Vagina (tissue), 2 donors: ENCODE measurements at regions not wholly inside any gene's neighbourhood (a gene's known extent, or its start where the extent isn't known, plus 50 kb on each side); places are given as distances from the start of the nearest gene placed in this dataset.
A peak's percentile ranks its signal among the peaks of the same experiment; 100 is the strongest.

Source experiments
- DNase-seq, 2 donors: peaks; one replicate each; pipeline ENCODE4 v3.0.0-alpha.2; 2017; ENCODE audit errors: extremely low spot score in 2 of 2
- H3K27ac ChIP-seq: fragments of 200-600 bp; sonication (generic); one replicate; pipeline ENCODE4 v1.5.1; 2019
- H3K27me3 ChIP-seq: fragments of 200-600 bp; sonication (generic); one replicate; pipeline ENCODE4 v1.5.1; 2019
- H3K36me3 ChIP-seq, 2 donors: fragments of 200-600 bp; sonication (generic); one replicate each; pipeline ENCODE4 v1.5.1; 2017 to 2019
- H3K4me1 ChIP-seq: fragments of 200-600 bp; sonication (generic); one replicate; pipeline ENCODE4 v1.5.1; 2019
- H3K4me3 ChIP-seq, 2 donors: fragments of 200-600 bp; sonication (generic); 1 replicate in 1 of 2; 2 replicates in 1 of 2; pipeline ENCODE4 v1.5.1; 2016 to 2019
- H3K9me3 ChIP-seq: fragments of 200-600 bp; sonication (generic); one replicate; pipeline ENCODE4 v1.5.1; 2019
- CTCF ChIP-seq, 3 experiments: fragments of 450-650 bp in 2 of 3; fragments of 200-600 bp in 1 of 3; sonication (generic) in 1 of 3; IDR thresholded peaks; one replicate each; pipeline ENCODE4 v1.5.1; 2017 to 2019; ENCODE audit warnings: antibody characterized with exemption in 3 of 3, mild to moderate bottlenecking in 2 of 3, moderate library complexity in 2 of 3
- POLR2A ChIP-seq, 2 donors: fragments of 450-650 bp; IDR thresholded peaks; one replicate each; pipeline ENCODE4 v1.6.1; 2017; ENCODE audit warnings: antibody characterized with exemption in 2 of 2, mild to moderate bottlenecking in 2 of 2, moderate library complexity in 2 of 2
- POLR2AphosphoS5 ChIP-seq, 2 donors: sonication (generic); formaldehyde crosslinking; IDR thresholded peaks; one replicate each; pipeline ENCODE4 v1.9.0; 2017; ENCODE audit warnings: antibody characterized with exemption in 2 of 2, mild to moderate bottlenecking in 2 of 2, low read depth in 1 of 2; ENCODE audit not compliant: insufficient read depth in 1 of 2
- intact Hi-C: fragments of 100-400 bp; cut with DNase I; formaldehyde crosslinking; loops from one replicate; pipeline ENCODE4 v1.15.1; 2023

GRCh38 chr2:8169443-8169842 lies 512.4 kb upstream of the ID2 start:
- no peak overlapping the region for H3K4me3 ChIP-seq
- TF ChIP-seq POLR2AphosphoS5 (IDR thresholded peaks at IDR 0.05; ENCODE audit: insufficient read depth in 1 of 2, low read depth in 1 of 2): no peak
- no peak for TF ChIP-seq CTCF (IDR thresholded peaks at IDR 0.05)
- no peak for TF ChIP-seq POLR2A (IDR thresholded peaks at IDR 0.05)
- no peaks in the 10 kb centered on the region for H3K9me3 ChIP-seq
- DNase-seq: no peak
- no peaks in the 10 kb centered on the region for H3K4me1 ChIP-seq
- H3K27ac ChIP-seq: no peak overlapping the region
- H3K36me3 ChIP-seq: no peaks in the 10 kb centered on the region
- intact Hi-C loops: no loop called here
- no peaks in the 10 kb centered on the region for H3K27me3 ChIP-seq

GRCh38 chr2:8170552-8171327 lies 511.1 kb upstream of the ID2 start:
- Histone ChIP-seq H3K36me3 (no peaks in the 10 kb centered on the region), H3K27me3 (no peaks in the 10 kb centered on the region), H3K9me3 (no peaks in the 10 kb centered on the region), H3K27ac (no peak overlapping the region), H3K4me3 (no peak overlapping the region), H3K4me1 (no peaks in the 10 kb centered on the region)
- no peak for DNase-seq
- intact Hi-C loops: no loop called here
- TF ChIP-seq CTCF (IDR thresholded peaks at IDR 0.05): no peak
- no peak for TF ChIP-seq POLR2AphosphoS5 (IDR thresholded peaks at IDR 0.05; ENCODE audit: insufficient read depth in 1 of 2, low read depth in 1 of 2)
- TF ChIP-seq POLR2A (IDR thresholded peaks at IDR 0.05): no peak

DNA sequence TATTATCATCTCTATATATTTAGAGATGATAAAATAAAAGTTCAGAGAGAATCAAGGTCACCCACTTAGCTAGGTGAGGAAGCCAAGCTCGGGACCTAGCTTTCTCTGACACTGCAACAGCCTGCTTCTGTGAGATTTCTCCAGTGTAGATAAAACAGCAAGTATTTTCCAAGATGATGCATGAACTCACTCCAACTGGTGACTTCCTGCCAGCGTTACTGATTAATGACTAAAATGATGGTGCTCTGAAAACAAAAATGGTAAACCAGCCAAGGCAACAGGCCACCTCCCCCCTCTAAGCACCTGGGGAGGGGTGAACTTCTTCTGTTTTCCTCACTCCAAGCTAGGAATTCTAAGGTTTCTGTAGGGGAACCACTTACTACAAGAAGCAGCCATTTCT lies 510.2 kb upstream of the ID2 start:
- Histone ChIP-seq H3K27me3 (no peaks in the 10 kb centered on the region), H3K4me1 (no peaks in the 10 kb centered on the region), H3K9me3 (no peaks in the 10 kb centered on the region), H3K36me3 (no peaks in the 10 kb centered on the region), H3K4me3 (no peak overlapping the region), H3K27ac (no peak overlapping the region)
- intact Hi-C loops: no loop called here
- TF ChIP-seq CTCF (IDR thresholded peaks at IDR 0.05) (no peak), POLR2A (IDR thresholded peaks at IDR 0.05) (no peak), POLR2AphosphoS5 (IDR thresholded peaks at IDR 0.05; ENCODE audit: insufficient read depth in 1 of 2, low read depth in 1 of 2) (no peak)
- DNase-seq: no peak

GRCh38 chr2:8172661-8173060 lies 509.2 kb upstream of the ID2 start:
- TF ChIP-seq CTCF (IDR thresholded peaks at IDR 0.05): no peak
- no peak for TF ChIP-seq POLR2A (IDR thresholded peaks at IDR 0.05)
- TF ChIP-seq POLR2AphosphoS5 (IDR thresholded peaks at IDR 0.05; ENCODE audit: insufficient read depth in 1 of 2, low read depth in 1 of 2): no peak
- H3K9me3 ChIP-seq: no peaks in the 10 kb centered on the region
- no peaks in the 10 kb centered on the region for H3K36me3 ChIP-seq
- no peak for DNase-seq
- no peaks in the 10 kb centered on the region for H3K27me3 ChIP-seq
- H3K4me3 ChIP-seq: no peak overlapping the region
- no peaks in the 10 kb centered on the region for H3K4me1 ChIP-seq
- intact Hi-C loops: no loop called here
- no peak overlapping the region for H3K27ac ChIP-seq

GRCh38 chr2:8174641-8175257 lies 507.1 kb upstream of the ID2 start:
- Histone ChIP-seq H3K27me3 (no peaks in the 10 kb centered on the region), H3K36me3 (no peaks in the 10 kb centered on the region), H3K4me1 (no peaks in the 10 kb centered on the region), H3K9me3 (no peaks in the 10 kb centered on the region), H3K27ac (peak overlapping the region; percentile 46), H3K4me3 (no peak overlapping the region)
- TF ChIP-seq POLR2AphosphoS5 (IDR thresholded peaks at IDR 0.05; ENCODE audit: insufficient read depth in 1 of 2, low read depth in 1 of 2) (peak in 1 of 2 donors; percentile 24), POLR2A (IDR thresholded peaks at IDR 0.05) (no peak)
- DNase-seq: no peak
- intact Hi-C loops: no loop called here
